HG03025 (cell line): ENCODE measurements at regions not wholly inside any gene's neighbourhood (a gene's known extent, or its start where the extent isn't known, plus 50 kb on each side); places are given as distances from the start of the nearest gene placed in this dataset.

Source experiments
- ATAC-seq: cut with Tn5 transposase; IDR thresholded peaks from one replicate; pipeline ENCODE4 v1.9.1; 2021; ENCODE audit warnings: mild to moderate bottlenecking, moderate library complexity; ENCODE audit not compliant: unreplicated experiment, low FRiP score

DNA sequence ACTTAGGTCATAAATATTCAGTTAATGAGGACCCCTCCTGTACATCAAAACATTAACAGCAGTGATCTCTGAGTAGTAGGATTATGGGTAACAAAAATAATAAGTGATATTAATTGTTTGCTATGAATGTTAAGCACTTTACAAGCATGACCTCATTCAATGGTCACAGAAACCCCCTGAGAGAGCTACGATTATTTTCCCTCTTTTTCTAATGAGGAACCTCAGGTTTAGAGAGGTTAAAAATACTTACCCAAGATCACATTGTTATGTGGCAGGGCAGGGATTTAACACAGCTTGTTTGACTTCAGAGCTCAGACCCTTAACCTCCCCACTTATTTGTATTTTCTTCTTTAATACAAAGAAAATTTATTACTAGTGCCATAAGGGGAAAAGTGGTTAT, 228.2 kb downstream of the TBL1XR1 start:
- no peak for ATAC-seq

DNA sequence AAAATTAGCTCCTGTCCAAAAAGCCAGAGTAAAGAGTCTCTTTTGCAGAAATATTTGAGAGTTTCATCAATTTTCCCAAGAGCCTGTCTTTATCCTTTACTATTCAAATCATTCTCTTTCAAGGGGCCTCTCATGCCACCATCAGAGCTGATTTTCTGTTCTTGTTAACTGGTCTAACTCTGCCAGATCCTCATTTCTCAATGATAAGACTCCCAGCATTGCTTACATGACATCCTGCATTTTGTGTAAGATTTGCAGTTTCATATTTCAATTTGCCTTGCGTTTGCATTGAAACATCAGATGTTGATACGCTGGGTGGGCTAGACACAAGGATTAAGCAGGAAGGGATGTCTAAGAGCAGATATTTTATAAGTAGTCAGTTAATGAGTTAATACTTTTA, 228.7 kb downstream of the TBL1XR1 start:
- no peak for ATAC-seq

DNA sequence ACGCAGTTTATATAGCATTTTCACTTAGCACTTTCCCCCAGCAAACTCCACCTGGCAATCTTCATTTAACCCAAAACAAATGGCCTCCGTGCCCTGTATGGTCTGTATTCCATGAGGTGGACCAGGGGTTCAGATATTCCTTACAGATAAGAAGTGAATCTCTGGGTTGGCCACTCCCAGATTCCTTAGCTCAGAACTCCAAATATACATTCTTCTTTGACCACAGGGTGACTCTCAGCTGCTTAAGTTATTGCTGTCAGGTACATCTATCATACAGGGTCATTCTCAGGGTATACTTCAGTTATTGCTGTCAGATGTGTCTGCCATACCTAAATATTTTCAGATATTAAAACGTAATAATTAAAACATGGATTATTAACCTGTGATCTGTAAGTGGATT, 229.8 kb downstream of the TBL1XR1 start:
- ATAC-seq: no peak

DNA sequence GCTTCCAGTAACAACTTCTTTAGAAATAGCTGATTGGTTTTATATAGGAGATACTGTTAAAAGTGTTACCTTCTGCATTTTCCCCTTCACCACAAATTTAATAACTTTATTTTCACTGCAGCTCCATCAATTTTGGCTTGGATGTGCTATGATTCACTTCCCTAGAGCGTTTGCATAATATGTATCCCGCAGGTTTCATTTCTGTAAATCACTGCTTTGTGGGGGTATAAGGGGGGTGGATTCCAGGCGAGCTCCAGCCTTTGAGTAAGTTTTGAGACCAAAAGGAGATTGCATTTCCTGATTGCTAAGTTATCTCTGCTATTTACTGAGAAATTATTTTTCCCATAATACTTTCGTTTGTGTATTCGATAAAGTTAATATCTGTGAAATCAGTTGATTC, 232.6 kb downstream of the TBL1XR1 start:
- ATAC-seq: no peak

DNA sequence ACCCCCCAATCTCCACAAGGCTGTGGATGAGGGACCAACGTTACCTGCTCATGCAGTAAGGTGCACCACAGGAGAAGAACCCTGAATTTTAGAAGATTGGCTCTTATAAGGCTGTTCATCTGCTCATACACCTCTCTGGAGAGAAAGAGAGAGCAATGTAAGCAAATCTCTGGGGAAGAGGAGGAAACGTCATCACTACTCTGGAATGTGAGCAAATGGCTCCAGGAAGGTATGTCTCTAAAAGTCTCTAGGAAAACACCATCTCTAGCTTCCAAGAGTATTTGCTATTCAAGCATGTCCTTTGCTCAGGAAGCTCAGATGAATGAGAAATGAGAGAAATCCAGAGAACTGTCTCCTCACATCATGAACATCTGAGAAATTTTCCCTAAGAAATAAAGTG, 235.4 kb downstream of the TBL1XR1 start:
- no peak for ATAC-seq

DNA sequence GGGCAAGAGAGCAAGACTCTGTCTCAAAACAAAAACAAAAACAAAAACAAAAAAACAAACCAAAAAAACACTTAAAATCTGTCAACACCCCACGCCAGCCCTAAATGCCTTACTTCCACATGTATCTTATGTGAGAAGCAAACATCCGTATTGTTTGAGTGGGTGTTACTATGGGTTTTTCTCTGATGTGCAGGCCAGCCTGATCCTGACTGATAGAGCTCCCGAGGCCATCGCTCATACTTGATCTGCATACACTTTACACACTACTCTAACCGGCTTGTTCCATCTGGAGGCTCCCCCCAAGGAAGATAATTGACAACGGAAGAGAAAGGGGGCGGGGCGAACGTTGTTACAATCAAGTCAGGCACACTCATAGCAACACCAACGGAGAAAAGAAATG, 237.4 kb downstream of the TBL1XR1 start:
- ATAC-seq: no peak

DNA sequence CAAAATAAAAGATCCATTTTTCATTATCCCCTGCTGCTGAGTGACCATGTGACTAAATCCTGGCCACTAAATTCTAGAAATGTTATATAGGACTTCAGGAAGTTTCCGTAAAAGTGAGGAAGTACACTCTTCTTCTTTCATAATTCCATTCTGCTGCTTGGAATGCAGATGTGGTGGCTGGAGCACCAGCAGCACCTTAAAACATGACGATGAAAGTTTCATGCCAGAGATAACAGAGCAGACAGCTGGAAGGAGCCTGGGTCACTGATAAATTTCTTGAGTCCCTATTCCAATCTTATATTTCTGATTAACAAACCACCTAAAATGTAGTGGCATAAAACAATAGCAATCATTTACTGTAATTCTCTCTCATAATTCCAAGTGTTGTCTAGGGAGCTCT, 238.7 kb downstream of the TBL1XR1 start:
- ATAC-seq: no peak

DNA sequence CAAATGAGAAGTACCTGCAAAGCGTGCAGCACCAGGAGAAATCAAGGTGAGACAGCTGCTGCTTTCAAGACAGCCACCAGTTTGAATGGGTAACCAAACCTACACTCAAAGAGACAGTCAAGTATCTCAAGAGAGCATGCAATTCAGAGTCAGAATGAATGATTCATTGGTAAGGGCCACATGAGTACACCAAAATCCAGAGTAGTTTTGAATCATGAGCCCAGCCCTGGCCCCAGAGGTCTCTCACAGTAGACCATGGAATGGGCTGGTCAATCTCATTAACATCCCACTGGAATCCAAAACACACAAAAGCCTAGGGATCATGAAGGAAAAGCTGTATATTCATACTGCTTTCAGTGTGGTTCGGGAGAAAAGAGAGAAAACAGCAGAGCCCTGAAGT, 242.8 kb downstream of the TBL1XR1 start:
- ATAC-seq: no peak

DNA sequence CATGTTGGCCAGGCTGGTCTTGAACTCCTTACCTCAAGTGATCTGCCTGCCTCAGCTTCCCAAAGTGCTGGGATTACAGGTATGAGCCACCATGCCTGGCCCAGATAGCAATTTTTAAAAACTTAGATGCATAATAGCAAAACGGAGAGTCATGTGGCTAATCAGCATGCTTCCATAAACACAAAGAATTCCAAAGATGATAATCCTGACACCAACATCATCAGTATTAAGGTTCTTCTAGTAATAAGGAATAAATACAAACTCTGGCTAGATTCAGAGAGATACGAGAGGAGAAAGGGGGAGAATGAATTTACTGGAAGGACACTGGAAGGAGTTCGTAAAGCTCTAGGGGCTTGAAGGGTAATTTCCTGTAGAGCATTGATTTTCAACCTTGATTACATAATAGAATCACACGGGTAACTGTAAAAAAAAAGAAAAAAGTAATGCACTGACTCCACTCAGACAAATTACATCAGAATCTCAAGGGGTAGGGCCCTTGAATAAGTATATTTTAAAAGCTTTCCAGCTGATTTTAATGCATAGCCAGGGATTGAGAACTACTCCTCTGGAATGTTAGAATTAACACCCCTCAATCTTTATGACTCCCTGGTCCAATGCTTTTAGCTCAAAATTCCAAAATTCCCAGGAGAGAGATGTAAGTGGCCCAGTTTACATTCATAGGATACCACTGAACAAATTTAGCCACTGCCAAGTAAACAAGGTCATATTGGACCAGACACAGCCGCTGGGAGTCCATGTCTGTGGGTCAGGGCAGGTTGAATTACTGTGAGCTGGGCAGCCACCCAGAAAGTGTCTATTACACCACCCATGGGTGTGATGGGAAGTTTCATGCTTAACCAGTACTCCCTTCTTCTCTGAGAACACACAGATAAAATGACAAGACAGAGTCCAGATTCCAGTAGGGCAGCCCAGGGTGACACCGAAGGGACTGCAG, 243.9 kb downstream of the TBL1XR1 start:
- no peak for ATAC-seq

DNA sequence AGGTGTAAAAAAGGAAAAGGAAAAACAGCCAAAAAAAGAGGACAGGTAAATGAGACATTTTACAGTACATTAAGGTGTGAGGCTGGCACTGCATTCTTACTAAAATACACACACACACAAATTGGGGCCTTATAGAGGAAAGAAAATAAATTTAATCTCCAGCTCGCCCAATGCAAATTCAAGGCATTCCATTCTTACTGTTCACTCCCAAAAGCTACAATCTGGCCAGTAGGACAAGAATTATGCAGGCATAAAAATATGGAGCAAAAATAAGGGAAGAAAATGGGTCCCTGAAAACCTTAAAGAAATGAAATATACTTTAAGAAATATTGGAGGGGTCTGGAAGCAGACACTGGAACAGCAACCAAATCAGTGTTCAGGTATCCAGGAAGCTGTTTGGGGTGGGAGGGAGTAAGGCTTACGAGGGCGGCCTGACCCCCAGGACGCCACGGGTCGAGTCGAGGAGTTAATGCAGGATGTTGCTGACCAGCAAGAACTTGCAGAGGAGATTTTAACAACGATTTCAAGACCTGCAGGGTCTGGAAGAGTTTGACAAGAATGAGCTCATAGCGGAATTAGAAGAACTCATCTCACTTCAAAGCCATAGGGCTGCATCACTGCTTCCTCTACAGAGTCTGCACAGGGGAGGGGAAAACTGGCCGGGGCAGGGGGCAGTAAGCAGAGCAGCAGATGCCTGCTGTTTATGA, 245.5 kb downstream of the TBL1XR1 start:
- no peak for ATAC-seq

DNA sequence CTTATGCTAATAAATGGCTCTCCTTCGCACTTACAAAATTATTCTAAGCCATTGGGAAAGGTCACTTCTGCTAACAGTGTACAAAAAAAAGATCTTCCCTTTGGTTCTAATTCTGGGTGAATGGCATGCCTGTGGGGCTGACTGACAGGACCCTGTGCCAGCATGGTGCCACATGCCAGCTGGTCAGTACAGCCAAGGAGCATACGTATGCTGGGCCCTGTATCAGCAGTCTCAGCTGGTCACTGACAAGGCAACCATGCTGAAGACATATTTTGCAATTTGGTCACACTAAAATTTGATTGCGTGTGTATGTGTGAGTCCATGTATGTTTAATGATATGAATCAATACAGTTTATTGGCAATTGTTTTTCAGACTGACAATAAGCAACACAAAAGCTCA, 246.1 kb downstream of the TBL1XR1 start:
- ATAC-seq: no peak

DNA sequence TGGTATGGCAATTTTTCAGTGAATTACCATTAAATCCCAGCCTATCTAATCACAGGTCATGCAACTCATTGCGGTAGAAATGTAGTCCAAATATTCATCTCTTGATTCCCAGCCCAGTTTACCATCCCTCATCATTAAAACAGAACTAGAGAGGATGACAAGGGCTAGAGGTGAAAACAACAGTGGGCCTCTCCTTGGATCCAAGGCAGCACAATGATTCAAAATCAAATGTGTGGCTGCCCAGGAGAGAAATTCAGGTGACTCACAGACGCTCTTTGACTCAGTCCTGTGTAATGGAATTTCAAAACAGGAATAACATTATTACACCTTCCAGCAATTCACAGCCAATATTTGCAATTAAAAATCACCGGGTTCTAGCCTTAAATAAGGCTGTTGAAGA, 246.5 kb downstream of the TBL1XR1 start:
- no peak for ATAC-seq

DNA sequence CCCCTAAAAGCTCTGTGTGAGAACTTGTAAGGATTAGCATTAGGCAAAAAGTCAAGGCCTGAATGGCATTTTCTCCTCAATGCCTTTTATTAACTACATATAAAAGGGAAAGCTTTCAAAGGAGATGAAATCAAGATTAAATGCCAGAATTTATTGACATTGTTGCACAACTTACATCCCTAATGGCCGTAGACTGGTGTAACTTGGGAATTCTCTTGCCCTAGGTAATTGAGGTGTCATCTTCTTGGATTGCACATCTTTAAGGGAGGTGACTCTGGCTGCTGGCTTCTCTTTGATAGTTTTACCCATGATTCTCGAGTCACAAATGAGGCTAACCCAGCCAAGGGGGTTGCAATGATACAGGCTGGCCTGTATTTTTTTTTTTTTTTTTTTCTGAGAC, 249.1 kb downstream of the TBL1XR1 start:
- ATAC-seq: no peak

DNA sequence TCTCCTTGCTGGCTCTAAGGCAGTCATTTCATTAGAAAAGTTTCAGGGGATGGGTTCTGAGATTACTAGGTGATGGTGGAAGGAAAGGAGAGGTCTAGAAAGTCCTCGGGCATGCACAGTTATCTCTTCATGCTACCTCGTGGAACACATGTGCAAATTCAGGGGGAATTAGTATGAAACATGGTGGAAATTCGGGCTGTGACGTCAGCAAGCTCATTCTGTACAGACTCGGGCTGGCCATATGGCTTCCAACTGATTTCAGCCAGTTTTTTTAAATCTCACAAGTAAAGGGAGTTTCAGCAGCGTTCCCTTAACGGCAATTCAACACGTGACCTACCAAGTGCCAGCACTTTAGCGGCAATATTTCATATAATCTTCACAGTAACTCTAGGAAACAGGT, 251.1 kb downstream of the TBL1XR1 start:
- ATAC-seq: no peak

DNA sequence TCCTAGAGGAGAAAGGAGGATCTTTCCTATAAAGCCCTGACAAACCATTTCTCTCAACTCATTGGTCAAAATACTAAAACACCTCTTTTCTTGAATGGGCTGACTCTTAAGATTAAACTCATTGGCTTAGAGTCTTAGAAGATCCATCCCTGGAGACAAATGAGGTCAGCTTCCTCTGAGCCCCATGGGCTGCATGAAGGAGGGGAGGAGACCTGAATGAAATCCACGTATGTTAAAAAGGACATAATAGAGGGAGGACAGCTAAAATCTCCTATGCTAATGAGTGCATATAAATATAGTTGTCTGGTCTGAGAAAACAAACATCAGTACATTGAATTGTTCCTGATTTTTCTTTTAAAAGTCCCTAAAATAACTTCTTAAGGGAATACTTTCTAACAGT, 255.0 kb downstream of the TBL1XR1 start:
- no peak for ATAC-seq

DNA sequence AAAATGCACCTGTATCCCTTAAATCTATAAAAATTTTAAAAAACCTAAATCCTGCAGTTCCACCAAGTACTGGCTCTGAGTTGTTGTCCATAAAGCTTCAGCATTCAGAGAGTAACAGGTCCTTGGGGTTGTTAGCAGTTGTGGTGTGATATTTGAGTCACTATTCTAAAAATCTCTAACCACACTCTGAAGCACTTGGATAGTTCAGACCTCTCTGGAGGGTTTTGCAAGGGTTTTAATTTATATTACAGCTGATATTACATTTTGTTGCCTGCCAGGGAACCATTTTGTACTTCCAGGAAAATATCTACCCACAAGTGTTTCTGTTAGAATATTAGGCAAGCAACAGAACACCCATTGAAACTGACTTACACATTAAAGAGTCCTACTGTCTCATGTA, 255.6 kb downstream of the TBL1XR1 start:
- ATAC-seq: no peak

DNA sequence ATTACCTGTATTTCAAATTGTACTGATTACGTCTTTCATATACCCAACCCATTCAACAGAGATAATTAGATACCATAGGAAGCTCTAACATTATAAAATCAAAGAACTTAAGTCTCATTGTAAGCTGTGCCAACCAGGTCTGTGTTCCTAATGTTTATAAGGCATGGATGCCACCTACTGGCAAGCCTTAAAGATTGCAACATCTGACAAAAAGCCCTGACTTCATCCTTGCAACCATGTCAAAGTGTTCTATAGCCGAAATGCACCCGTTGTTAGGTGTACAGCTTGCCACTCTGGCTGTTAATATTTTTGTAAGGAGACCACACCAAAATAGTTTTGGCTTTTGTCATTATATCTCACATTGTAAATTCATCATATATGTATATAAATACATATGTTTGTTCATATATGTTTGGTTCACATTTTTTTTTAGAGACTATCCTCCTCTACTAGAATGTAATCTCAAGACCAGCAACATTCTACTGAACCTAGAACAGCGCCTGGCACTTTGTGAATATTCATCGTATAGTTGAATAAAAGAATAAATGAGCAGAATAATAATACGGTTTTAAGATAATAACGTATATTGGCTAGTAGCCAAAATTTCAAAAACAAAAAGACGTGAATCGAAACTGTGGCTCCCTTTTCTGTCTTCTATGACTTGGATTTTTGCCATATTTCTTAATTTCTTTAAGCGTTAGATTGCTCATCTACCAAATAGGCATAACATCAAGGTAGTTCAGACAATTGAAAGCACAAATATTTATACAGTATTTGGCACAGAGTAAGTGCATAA, 258.1 kb downstream of the TBL1XR1 start:
- ATAC-seq: peak; percentile 92

DNA sequence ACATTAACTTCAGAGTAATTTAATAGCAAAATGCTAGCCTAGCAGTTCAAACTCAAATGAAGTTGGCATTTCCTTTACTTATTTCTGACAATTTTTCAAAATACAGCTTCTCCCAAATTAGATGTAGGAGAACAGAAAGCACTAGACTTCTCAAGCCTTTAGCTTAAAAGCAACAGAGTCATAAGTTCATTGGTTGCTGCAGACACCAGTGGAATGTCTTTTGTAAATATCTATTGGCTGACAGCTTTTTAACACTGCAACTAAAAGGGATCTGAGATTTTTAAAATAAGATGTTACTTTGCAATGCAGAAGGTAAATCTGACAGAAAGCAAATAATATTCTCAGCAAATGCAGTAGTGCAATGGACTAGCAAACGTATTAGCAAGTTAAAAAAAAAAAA, 259.3 kb downstream of the TBL1XR1 start:
- ATAC-seq: no peak

DNA sequence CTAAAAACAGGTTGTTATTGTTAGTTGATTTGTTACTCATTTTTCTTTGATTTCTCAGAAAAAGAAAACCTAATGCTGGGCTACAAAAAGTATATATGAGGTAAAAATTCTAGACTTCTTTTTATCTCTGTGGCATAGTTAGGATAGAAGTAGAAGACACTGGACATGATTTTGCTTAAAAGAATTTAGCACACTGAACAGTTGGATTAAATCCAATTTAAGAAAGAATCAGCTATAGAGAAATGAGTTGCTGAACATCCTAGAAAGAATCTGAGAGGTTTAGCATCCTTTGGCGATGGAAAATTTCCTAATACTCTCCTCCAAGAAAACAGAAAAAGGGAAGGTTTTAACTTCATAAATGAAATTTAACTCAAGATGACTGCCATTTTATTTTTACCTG, 259.7 kb downstream of the TBL1XR1 start:
- ATAC-seq: no peak

DNA sequence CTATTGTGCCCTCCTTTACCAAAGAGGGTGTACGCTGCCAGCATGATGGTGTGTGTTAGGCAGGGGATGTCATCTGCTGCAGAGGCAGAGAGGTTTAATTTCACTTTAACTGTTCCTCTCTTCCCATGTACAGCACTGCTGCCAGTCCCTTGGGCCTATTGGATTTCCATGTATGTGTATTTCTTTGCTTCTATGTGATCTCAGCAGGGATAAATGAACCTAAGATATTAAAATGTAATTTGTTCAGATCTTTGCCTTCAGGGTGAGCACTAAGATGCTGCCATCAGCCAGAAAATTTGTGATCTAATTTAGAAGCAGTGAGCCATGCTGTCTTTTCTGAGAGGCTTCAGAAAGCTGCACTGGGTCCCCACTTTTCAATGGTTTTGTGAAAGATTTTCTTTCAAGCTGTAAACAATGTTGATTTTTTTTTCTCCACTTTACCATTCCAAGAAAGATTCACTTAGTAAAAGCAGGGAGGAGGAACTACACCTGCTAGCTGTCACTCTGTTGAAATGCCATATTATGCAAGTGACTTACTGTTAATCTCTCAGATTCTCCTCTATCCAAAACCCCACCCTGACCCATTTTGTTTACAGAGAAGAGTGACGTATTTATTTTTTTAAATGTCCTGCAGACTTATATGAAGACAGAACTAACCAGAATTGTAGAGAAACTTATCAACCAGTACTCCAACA, 261.9 kb downstream of the TBL1XR1 start:
- no peak for ATAC-seq

DNA sequence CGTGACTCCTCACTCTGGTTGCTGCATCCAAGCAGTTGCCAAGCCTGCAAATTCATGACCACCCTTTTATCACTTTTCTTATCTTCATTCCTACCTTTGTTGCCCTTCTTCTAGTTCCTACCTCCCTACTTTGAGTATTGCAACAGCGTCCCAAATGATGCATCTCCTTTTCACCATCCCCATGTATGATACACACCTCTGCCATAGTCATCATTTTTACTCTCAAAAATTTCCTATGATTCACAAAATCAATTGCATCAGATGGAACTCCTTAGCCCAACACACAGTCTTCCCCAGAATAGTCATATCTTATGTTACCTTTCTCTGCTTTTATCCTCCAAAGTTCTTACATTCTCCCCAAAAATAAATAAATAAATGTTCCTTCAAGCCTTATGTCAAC, 262.6 kb downstream of the TBL1XR1 start:
- ATAC-seq: no peak
